HG02610 (cell line): ENCODE measurements at regions not wholly inside any gene's neighbourhood (a gene's known extent, or its start where the extent isn't known, plus 50 kb on each side); places are given as distances from the start of the nearest gene placed in this dataset.
A peak's percentile ranks its signal among the peaks of the same experiment; 100 is the strongest.

ENCODE experiments used
- ATAC-seq: cut with Tn5 transposase; IDR thresholded peaks from one replicate; pipeline ENCODE4 v1.9.1; 2021; ENCODE audit warnings: mild to moderate bottlenecking, moderate library complexity; ENCODE audit not compliant: unreplicated experiment

DNA sequence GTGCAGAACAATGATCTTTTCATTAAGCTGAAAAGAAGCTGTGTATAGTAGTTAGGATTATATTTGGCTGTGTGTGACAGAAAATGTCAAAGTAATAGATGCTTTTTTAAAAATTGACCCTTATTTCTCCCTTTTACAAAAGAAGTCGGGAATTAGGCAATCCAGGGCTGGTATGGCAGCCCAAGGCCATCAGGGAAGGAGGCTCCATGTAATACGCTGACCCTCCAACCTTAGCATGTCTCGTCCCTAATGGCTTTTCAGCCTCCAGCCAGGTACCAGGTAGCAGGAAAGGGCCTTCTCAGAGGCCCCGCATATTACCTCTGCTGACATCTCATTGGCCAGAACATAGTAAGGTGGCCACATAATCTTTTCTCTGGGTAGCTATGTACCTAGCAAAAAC, 79.7 kb downstream of the VCPKMT start:
- ATAC-seq, result no peak

DNA sequence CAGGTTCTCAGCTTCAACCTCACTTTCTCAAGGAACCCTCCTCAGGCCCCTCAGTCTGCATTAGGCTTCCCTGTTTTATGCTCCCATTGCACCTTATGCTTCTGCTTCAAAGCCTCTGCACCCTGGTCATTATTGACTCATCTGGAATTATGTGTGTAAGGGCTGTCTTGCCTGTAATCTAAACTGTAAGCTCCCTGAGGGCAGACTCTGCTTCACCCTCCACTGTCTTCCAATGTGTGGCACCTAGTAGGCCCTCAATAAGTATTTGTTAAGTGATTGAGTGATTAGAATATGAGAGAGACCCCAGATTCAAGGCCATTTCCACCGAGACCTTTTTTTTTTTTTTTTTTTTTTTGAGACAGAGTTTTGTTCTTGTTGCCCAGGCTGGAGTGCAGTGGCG, 79.1 kb downstream of the VCPKMT start:
- no peak for ATAC-seq

DNA sequence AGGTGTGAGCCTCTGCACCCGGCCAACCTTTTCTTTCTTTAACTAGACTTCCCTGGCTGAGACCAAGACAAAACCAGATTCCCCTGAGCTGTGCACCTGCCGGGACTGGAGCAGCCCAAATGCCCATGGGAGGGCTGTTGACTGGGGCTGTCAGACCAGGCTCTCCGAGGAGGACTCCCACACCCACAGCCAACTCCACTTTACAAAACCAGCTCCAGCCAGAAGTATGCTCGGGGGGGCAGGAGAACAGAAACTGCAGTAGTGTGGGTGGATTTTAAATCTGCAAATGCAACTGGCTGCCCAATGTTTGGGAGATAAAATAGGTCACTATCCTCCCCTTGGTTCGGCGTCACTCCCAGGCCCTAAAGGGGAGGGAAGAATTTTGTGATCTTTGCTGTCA, 78.5 kb downstream of the VCPKMT start:
- ATAC-seq, result peak; percentile 20

DNA sequence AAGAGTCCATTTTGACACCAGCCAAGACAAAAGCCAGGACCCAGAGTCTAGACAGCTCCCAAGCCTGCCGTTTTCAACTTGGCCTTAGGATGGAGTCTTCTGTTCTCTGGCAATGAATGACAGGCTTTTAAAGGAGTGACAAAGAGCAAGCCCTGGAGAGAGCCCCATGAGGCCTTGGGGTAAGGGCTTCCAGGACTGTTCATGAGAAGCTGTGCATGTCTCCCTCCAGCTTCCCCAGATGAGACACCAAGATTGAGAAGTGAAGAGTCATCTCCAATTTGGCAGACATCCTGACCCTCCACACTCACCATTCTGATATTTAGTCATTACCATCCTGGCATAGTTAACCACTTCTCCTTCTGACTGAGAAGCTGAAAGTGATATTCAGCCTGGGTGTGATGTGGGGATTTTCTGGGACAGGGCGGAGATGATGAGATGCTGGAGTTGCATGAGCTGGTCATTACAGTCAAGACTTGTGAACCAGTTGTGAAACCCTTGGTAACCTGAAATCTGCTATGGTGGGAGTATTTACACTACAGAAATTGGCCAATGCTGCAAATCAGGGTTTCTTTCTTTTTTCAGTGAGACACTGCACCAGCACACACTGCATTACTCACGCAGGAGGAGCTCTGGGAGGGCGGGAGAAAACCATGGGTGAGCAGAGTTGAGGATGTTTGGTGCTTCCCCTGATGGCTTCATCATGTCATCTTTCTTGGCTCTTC, 77.8 kb downstream of the VCPKMT start:
- peak; percentile 85 for ATAC-seq

DNA sequence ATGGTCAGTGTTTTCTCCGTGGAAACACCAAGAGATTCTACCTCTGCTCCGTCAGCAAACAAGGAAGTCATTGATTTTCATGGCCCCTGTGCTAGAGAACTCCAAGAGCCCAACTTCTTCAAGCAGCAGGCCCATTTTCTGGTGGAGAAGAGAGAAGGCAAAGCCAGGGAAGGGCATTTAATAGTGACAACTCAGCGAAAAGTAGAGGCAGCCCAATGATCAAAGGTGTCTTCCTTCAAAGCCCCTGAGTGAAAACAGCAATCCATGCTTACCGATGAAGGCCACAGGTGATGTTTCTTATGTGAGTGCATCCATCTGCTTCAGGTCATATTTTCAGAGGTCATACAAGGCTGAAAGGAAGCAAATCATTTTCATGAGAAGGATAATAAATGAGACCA, 77.3 kb downstream of the VCPKMT start:
- ATAC-seq, result no peak

DNA sequence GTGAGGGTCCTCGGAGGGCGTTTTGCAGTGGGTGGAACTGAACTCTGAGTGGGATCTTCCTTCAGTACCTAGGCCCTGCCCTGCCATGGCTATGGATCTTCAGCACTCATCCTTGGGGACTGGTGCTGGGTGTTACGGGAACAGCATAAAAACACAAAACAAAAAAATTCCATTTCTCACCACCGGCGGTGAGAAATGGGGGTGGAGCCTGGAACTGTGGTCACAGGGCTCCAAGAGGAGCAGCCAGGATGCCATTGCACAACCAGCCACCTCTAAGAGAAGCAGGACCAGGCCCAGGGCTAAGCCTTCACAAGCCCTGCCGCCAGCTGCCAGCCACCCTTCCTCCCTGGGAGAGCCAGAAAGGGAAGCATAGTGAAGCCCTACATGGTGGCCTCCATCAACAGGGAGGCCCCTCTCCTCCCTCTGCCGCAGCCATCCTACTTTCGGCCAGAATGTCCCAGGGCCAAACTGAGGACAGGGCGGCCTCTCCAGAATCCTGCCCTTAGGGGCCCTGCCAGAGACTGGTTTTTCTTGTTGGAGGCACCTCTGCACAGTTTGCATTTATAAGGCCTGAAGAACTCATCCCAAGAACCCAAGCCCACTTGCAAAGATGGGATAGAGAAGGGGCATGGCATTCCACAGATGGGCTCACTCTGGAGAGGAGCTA, 76.5 kb downstream of the VCPKMT start:
- ATAC-seq, result no peak

DNA sequence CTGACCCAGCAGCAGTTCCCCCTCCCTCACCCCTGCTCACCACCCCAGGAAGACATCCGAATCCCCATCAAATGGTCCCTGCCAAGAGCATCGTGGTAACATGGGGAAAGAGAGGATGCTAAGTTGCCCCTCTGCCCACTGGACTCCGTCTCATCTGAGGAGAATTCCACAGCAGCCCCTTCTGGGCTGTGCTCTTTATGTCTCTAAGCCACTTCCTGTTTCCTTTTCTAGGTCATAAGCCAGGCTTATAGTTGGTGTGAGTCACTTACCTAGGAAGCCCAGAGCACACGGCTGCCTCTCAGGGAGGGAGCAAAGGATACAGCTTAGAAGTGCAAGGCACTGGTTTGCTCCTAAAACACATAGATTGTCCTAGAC, 76.0 kb downstream of the VCPKMT start:
- ATAC-seq, result peak; percentile 25

DNA sequence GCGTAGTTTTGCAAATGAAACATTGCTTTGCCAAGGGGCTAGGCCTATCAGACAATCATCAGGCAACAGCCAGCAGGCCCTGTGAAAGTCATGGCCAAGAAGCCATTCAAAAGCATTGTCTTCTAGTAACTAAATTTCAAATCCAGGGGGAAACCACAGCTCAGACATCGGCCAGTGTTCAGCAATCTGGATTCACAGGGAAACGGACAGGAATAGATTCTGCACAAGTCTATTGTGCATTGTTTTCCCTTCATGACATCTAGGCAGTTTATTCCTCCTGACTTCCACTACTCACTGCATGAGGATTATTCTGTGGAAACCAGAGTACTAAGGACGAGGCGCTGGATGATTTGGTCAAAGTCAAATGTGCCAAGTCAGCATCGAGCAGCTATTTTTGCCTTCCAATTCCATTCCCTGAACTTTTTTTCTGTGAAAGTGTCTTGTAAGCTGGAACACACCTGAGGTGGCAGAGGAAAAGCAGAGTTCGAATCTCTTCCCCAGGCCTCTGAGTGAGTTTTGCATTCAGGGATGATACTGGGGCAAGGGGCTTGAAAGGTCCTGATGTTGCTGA, 75.4 kb downstream of the VCPKMT start:
- ATAC-seq, result no peak

DNA sequence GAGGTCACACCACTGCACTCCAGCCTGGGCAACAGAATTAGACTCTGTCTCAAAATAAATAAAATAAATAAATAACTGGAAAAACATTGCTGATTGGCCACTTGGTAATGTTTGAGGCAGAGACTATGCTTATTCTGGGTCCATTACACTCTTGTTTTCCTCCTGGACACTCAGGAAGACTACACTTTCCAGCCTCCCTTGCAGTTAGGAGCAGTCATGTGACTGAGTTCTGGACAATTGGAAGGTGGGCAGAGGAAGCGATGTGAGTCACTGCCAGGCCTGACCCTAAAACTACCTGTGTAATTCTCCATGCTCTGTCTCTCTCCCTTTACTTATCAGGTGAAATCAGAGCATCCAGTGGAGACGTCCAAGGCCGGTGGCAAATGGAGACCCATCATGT, 74.4 kb downstream of the VCPKMT start:
- no peak for ATAC-seq

DNA sequence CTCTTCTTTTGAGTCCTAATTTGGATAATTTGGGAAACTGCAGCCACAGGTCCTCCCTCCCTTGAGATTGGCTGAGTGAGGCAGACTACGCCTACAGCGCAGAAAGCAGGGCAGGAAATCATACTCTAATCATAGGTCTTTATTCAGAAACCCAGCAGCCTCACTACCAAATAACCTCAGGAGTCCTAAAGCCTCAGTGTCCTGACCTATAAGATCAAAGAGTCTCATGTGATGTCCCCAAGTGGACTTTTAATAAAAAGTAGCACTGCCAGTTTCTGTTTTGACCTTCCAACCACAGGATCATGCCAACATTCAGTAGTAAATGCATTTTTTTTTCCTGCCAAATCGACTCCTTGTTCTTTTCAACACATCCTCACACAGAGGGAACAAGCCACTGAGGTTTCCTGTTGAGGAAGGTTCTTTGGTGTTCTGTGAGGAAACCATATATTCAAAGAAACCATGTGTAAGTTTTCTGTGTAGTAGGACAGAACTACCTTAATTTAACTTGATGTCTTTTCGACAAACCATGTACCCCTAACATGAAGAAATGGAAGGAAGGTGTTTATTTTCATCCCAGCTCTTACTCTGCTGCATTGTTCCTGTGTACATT, 72.2 kb downstream of the VCPKMT start:
- ATAC-seq, result no peak

DNA sequence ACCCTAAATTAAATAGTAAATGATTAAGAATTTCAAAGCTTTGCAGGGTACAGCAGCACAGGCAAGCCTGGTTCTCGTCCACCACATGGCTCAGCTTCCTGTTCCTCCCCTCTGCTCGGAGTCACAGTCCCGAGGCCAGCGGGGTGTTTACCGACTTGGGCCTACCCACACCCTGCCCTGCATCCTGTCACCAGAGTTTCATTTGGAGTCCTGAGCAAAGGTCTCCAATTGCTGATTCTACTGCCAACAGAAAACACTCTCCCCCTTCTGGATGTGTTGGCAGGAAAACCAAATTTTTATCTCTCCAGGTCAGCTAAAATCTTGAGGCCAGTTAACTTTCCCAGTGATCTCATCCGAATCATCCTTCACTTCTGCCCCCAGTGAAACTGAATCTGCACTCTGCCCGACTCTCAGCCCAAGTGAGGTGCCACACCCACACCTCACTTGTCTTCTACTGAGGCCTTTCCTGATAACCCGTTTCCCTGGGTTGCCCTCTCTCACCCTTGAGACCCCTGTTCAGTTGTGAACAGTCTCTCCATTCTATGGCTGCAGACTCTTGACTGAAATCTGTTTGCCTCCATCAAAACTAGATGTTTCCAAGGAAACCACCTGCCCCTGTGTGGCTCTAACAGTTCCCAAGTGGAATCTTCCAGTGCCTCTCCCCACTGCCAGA, 71.2 kb downstream of the VCPKMT start:
- peak; percentile 67 for ATAC-seq

DNA sequence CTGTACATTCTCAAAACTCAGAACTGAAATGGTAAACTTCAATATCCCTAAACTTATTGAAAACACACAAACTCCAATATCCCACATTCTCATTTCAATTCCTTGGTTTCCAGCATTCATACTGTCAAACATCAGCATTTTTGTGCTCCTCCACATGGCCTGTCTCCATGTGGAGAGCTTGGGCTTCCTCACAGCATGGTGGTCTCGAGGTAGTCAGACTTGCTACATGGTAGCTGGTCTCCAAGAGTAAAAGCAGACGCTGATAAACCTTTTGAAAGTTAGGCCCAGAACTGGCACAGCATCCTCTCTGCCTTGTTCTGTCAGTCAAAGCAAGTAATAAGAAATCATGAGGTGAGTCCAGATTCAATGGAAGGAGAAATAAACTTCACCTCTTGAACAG, 70.5 kb downstream of the VCPKMT start:
- ATAC-seq, result no peak

DNA sequence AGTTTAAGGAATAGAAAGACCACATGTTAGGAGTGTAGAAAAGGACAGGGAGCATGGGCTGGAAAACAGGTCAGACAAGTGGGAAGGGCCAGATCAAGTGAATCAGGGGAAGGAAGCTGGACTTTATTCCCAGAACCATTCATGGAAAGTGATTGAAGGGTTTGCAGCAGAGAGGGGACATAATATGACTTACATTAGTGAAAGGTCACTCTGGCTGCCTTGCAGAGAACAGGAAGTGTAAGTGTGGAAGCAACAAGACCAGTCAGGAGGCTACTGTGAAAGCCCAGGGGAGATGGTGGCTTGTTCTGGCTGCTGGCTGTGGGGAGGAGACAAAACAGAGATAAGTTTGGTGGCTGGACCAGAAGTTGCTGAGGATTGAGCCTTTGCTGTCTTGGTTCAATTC, 69.1 kb downstream of the VCPKMT start:
- peak; percentile 85 for ATAC-seq

DNA sequence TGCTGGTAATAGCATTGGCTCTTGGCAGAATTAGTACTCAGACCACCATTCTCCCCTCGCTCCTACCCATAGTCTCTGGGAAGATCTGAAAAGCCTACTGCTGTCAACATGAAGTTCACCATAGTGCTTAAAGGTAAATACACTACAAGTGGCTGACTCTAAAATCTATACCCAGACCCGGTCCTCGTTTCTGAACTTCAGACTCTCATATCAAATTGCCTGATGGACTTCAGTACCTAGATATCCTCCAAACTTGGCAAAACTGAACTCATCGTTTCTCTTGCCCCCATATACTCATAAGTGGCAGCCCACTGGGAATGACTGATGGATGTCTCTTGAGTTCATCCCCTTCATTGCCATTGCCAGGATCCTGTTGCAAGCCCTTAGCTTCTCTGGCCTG, 67.3 kb downstream of the VCPKMT start:
- no peak for ATAC-seq

DNA sequence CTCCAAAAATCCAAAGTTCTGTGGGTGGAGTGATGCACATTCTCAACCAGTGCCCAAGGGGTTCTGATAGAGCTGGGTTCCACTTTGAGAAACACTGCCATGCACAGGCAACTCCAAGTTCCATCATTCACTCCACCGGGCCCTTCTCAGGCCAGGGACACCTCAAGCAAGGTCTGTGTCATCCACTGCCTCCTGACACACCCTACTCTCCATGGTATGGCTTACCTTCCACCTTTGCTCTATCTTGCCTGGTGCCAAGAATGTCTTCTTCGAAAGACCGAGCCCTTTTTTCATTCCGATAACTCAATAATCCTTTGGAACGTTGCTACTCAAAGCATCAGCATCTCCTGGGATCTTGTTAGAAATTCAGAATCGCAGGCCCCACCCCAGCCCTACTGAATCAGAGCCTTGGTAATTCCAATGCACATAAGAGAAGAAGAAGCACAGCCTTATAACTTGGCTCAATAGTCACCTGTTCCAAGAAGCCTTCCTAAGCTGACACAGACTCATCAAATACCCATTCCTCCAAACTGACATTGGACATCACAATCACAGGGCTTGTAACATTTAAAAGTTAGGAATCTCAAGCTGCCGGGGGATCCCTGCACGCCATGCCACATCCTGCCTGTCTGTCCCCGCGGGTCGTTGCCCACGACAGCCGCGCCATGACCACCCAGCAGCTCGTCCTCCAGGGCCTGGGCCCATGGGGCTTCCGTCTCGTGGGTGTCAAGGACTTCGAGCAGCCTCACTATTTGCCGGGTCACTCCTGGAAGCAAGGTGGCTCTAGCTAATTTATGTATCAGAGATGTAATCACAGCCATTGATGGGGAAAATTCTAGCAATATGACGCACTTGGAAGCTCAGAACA, 66.4 kb downstream of the VCPKMT start:
- no peak for ATAC-seq

DNA sequence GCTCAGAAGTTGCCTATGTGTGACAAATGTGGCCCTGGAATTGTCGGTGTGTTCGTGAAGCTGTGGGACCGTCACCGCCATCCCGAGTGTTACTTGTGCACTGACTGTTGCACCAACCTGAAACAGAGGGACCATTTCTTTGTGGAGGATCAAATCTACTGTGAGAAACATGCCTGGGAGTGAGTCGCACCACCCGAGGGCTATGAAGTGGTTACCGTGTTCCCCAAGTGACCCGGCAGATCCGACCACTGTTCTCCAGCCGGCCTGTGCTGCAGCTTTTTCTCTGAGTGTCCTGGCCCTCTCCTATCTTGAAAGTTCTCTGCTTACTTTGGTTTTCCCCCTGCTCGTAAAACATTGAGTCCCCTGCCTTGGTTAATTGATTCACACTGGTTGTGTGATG, 65.3 kb downstream of the VCPKMT start:
- ATAC-seq, result no peak

DNA sequence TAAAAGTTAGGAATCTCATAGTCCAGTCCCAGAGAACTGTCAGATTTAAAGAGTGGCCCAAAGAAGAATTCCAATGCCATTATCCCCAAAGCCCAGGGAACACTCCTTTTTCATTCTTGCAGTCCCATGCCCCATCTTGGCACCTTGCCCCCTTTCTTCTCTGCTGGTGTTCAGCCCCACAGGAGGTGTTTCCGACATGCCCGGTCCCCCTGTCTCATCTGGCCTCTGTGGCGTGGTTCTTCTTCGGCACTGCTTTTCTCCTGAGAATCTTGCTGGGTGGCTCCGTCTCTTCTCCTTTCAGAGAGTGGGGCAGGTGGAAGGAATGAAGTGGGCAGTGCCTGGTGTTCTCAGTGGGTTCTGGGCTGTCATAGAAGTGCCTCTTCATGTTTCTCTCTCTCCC, 64.7 kb downstream of the VCPKMT start:
- no peak for ATAC-seq

DNA sequence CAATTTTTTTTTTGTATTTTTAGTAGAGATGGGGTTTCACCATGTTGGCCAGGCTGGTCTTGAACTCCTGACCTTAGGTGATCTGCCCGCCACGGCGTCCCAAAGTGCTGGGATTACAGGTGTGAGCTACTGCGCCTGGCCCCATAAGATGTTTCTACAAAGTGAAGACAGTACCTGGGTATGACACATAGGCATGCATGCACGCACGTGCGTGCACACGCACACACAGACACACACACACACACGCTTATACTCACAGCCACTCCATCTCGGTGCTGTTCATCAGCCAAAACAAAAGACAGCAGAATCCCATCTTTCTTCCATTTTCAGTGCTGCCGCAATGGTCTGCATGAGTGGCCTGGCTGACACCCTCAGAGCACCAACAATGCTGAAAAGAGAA, 63.9 kb downstream of the VCPKMT start:
- ATAC-seq, result no peak

DNA sequence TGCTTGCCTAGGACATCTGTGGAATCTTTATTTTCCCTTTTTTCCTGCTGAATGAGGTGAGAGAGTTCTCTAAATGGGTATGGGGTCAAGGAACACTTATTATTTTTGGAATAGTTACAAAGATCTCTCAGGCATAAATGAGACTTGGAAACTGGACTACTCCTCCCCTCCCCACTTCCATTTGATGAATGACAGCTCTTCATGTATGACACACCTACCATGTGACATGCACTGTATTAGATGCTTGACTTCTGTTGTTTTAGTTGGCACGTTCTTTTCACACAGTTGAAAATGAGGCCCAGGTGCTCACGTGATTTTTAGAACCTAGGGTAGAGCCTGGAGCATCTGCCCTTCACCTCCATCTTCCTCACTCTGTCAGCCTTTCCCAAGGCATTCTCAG, 62.4 kb downstream of the VCPKMT start:
- no peak for ATAC-seq

DNA sequence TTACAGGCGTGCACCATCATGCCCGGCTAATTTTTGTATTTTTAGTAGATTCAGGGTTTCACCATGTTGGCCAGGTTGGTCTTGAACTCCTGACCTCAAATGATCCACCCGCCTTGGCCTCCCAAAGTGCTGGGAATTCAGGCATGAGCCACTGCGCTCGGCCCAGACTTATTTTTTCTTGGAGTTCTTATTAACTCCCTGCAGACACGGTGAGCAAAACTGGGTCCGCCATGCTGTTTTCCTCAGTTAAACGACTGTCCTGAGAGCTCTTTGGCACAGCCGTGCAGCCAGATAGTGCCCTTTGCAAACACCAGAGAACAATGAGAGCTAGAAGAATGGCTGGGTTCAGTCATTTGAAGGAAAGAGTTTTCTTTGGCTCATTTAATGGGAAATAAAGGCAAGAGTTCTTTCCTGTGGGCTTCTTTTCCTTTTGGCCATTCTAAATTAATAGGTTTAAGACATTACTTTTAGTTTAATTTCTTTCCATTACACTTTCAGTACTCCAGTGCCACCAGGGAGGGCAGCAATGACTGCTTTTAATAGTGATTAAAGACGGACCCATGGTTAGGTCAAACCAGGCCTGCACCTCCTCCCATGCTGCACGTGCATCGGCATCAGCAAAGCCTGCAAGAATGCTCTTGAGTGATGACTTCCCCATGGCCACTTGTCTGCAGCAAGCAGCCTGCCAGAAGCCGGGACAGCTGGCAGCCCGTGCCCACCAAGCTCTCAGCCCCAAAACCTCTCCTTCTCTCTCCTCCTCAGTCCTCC, 60.7 kb downstream of the VCPKMT start:
- ATAC-seq, result no peak
